ENCODE measurements at regions not wholly inside any gene's neighbourhood (a gene's known extent, or its start where the extent isn't known, plus 50 kb on each side); places are given as distances from the start of the nearest gene placed in this dataset.

DNA sequence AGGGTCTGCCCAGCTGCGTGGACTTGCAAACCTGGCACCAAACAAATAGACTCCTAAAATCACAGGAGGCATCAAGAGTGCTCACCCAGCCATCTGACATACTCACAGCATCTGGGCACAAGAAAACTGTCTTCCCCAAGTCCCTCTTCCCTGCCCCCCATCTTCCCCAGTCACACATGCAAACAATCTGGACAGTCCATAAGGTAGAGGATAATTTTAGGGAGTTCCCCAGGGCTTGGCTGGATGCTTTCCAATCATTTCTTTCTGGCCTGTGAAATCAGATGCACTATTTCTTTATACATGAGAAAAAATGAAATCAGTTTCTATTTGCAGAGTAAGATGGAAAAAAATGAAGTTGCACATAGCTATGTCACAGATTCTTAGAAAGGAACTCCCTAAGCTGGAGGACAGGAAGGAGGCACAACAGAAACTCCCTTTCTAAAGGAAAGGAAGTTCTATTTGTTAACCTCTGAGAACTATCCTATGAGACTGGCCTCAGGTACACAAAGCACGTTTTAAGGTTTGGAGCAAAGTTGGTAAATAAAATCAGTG, 342.3 kb downstream of the HNRNPD start:
- TF ChIP-seq, protein P1, sequence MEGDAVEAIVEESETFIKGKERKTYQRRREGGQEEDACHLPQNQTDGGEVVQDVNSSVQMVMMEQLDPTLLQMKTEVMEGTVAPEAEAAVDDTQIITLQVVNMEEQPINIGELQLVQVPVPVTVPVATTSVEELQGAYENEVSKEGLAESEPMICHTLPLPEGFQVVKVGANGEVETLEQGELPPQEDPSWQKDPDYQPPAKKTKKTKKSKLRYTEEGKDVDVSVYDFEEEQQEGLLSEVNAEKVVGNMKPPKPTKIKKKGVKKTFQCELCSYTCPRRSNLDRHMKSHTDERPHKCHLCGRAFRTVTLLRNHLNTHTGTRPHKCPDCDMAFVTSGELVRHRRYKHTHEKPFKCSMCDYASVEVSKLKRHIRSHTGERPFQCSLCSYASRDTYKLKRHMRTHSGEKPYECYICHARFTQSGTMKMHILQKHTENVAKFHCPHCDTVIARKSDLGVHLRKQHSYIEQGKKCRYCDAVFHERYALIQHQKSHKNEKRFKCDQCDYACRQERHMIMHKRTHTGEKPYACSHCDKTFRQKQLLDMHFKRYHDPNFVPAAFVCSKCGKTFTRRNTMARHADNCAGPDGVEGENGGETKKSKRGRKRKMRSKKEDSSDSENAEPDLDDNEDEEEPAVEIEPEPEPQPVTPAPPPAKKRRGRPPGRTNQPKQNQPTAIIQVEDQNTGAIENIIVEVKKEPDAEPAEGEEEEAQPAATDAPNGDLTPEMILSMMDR (IDR thresholded peaks at IDR 0.05; ENCODE audit: low read depth, low read length, missing control alignments): no peak
- DNase-seq (ENCODE audit: extremely low read depth, low read depth): no peak
- no peak overlapping the region for H3K4me3 ChIP-seq (replicated peaks; ENCODE audit: low read depth, low read length)

DNA sequence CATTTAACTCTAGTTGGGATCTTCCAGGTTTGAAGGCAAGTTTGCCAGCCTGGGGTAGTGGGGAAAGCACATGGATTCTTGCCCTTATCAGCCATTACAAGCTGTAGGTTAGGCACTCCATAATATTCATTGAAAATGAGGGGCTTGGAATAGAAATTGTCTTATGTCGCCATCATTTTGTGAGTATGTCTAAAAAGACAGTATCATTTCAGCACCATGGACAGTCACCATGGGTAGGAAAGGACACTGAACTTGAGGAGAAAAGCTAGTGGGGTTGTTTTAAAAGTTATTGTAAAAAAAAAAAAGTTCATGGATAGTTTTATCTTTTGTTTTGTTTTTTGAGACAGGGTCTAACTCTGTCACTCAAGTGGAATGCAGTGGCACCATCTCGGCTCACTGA, 356.1 kb downstream of the HNRNPD start:
- DNase-seq (ENCODE audit: extremely low read depth, low read depth): peak; percentile 1
- no peak overlapping the region for H3K4me3 ChIP-seq (replicated peaks; ENCODE audit: low read depth, low read length)
- TF ChIP-seq, protein P1 (IDR thresholded peaks at IDR 0.05; ENCODE audit: low read depth, low read length, missing control alignments): no peak

DNA sequence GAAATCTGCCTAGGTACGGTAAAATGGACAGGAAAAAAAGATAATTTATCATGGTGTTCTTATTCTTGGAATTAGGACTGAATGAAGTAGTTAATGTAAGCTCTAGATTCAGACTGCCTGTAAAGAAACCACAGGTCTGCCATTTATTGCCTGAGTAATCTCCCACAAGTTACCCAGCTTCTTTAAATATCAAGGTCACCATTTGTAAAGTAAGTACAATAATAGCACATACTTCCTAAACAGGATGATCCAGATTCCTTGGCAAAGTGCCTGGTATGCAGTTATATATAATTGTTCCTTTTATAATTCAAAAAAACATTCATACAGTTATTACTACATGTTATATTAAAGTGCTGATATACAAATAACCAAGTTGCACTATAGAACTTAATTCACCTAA, 368.6 kb downstream of the HNRNPD start:
- H3K4me3 ChIP-seq (replicated peaks; ENCODE audit: low read depth, low read length): no peak overlapping the region
- no peak for DNase-seq (ENCODE audit: extremely low read depth, low read depth)
- TF ChIP-seq, protein P1 (IDR thresholded peaks at IDR 0.05; ENCODE audit: low read depth, low read length, missing control alignments): no peak

DNA sequence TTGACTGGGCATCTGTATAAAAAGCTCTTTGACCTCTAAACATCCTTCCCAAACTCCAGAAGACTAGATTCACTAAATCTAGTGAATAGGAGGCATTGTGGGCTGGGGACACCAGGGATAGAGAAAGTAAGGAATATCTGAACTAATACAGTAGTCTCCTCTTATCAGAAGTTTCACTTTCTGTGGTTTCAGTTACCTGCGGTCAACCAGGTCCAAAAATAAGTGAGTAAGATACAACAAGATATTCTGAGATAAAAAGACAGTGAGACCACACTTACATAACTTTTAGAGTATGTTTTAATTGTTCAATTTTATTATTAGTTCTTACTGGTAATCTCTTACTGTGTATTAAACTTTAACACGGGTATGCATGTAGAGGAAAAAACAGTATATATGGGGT, 376.5 kb downstream of the HNRNPD start:
- H3K4me3 ChIP-seq (replicated peaks; ENCODE audit: low read depth, low read length): no peak overlapping the region
- no peak for DNase-seq (ENCODE audit: extremely low read depth, low read depth)
- TF ChIP-seq, protein P1 (IDR thresholded peaks at IDR 0.05; ENCODE audit: low read depth, low read length, missing control alignments): no peak

DNA sequence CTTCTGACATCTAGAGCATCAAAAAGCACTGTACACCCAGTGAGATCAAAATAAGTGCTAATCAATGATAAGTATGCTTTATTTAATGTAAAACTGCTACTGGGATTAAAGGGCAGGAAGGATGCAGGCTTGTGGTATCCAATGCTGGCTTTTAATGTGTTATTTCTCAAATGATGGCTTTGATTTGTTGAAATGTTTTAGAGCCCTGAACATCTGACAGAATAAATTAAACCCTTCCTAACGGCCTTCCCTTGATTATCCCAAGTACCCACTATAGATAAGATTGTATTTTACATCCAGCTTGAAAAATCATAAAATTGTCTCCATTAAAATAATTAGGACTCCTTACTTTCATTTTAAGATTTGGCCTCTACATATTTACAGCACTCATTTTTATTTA, 382.9 kb downstream of the HNRNPD start:
- no peak for DNase-seq (ENCODE audit: extremely low read depth, low read depth)

DNA sequence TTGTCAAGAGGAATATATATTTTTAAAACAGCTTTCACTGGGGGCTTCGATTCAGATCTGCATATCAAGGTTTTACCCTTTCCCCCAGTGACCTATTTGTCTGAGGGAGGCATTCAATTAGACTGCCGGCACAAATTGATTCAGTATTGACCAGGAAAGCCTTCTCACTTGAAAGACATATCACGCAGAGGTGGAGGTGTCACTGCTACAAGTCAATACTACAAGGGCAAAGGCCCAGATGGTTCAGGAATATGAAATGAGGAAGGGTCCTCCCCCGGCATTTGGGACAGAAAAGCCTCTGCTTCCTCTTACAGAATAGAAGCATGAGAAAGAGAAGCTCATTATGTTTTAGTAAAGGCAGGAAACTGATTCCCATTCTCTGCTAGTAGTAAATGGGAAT, 383.6 kb downstream of the HNRNPD start:
- H3K4me3 ChIP-seq (replicated peaks; ENCODE audit: low read depth, low read length): no peak overlapping the region
- no peak for DNase-seq (ENCODE audit: extremely low read depth, low read depth)
- TF ChIP-seq, protein P1 (IDR thresholded peaks at IDR 0.05; ENCODE audit: low read depth, low read length, missing control alignments): no peak

More for the DNA sequence above, 382.9 kb downstream of the HNRNPD start:
- H3K4me3 ChIP-seq (replicated peaks; ENCODE audit: low read depth, low read length): no peak overlapping the region
- TF ChIP-seq, protein P1 (IDR thresholded peaks at IDR 0.05; ENCODE audit: low read depth, low read length, missing control alignments): no peak

DNA sequence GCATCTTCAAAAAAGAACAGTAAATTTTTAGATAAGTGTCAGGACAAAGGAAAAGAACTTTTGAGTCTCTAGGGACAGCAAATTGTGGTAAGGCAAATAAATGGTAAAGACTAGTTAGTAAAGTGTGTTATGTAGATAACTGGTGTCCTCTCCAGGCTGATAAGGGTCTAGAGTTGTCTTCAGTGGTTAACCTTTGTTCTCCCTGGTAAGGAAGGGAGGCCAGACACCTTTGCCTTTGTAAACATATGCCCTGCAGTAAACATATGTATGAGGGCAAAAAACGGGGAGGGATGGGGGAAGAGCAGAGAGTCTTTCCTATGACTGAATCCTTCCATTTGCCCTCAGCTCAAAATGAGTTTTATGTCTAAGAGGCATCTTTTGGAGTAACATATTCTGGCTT, 384.6 kb downstream of the HNRNPD start:
- TF ChIP-seq, protein P1 (IDR thresholded peaks at IDR 0.05; ENCODE audit: low read depth, low read length, missing control alignments): no peak
- no peak for DNase-seq (ENCODE audit: extremely low read depth, low read depth)
- H3K4me3 ChIP-seq (replicated peaks; ENCODE audit: low read depth, low read length): no peak overlapping the region
